Gastroesophageal sphincter (tissue), 3 donors: ENCODE measurements at regions not wholly inside any gene's neighbourhood (a gene's known extent, or its start where the extent isn't known, plus 50 kb on each side); places are given as distances from the start of the nearest gene placed in this dataset.
"Not testable (repeated sequence)": the region's sequence is repeated elsewhere in the genome, so short reads cannot be mapped to it uniquely, and the experiment has no call there.

ENCODE experiments used
- CTCF ChIP-seq, 4 experiments: fragments of 200-600 bp in 2 of 4; fragments of 450-650 bp in 2 of 4; sonication (generic) in 1 of 4; IDR thresholded peaks; one replicate each; pipeline ENCODE4 v1.5.1; 2017 to 2019; ENCODE audit warnings: antibody characterized with exemption in 4 of 4, mild to moderate bottlenecking in 2 of 4, moderate library complexity in 2 of 4
- POLR2A ChIP-seq, 2 donors: fragments of 450-650 bp; IDR thresholded peaks; one replicate each; pipeline ENCODE4 v1.6.1; 2017; ENCODE audit warnings: antibody characterized with exemption in 2 of 2, mild to moderate bottlenecking in 2 of 2, moderate library complexity in 1 of 2
- POLR2AphosphoS5 ChIP-seq: sonication (generic); formaldehyde crosslinking; IDR thresholded peaks from one replicate; pipeline ENCODE4 v1.6.1; 2017; ENCODE audit warnings: antibody characterized with exemption

DNA sequence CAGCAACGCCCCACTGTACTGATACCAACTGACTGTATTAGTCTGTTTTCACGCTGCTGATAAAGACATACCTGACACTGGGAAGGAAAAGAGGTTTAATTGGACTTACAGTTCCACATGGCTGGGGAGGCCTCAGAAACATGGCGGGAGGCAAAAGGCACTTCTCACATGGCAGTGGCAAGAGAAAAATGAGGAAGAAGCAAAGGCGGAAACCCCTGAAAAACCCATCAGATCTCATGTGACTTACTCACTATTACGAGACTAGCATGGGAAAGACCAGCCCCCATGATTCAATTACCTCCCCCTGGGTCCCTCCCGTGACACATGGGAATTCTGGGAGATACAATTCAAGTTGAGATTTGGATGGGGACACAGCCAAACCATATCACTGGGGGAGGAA is 110.0 kb upstream of the LNX1 start:
- TF ChIP-seq CTCF (IDR thresholded peaks at IDR 0.05); POLR2AphosphoS5; POLR2A (IDR thresholded peaks at IDR 0.05): not testable (repeated sequence)
